ENCODE measurements at regions not wholly inside any gene's neighbourhood (a gene's known extent, or its start where the extent isn't known, plus 50 kb on each side); places are given as distances from the start of the nearest gene placed in this dataset.

DNA sequence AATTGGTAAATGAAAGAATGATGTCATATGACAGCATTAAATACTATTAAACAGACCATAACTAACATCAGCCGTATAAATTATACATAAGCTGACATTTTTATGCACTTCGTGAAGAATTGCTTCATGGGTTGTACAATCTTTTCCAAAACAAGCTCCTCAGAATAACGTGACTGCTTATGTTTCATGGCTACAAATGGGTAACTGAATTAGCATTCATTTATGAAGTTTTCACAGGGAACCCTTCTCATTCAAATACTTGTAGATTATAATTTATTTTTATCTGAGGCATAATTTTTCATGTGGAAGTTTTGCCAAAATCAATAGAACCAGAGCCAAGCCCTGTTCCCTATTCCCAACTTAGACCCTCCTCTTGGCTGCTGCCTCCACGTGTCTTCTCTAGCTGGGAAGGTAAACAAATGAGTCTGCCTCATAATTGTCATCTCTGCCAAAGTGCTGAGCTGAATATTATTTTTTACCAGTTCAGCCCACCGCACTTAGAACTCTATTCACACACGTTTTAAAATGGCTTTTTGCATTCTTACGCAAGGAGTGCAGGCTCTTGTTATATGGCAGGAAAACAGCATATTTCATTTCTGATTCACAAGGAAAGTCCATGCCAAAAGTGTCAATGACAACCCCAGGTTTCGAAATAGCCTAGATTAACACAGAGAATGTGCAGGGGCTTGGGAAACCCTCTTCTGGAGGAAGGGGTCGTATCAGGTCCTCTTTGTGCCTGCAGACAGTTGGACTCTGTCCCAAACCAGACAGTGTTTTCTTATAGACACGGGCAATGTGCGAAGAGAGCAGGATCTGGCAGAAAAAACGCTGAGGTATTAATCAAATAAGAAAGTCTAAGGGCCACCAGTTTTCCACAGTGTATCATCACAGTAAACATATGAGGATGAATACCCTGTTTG is 370.7 kb upstream of the MGMT start:
- DNase-seq: no peak

DNA sequence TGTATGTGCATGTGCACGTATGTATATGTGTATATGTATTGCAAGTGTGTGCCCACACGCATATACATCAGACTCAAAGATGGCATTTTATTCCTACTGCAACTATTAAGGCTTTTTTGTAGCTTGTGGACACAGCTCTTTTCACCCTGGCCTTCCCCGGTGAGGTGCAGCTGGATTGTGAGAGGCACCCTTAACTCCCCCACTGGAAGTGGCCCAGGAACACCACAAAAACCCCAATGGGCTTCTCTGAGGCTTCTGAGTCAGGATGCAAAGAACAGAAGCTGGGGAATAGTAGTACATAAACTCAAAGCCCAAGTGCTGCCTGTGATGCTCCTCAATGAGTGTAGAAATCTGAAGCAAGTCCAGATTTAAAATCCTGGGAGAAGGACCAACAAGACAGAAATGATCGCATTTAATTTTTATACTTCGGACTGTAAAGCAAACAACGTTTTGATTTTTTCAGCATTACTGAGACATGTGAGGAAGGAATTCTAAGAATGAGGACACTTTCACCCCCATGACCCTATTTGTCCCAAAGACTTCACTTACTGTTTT is 369.2 kb upstream of the MGMT start:
- DNase-seq: no peak

- DNase-seq: no peak
These were observed 368.5 kb upstream of the MGMT start for GRCh38 chr10:129098517-129098916.

DNA sequence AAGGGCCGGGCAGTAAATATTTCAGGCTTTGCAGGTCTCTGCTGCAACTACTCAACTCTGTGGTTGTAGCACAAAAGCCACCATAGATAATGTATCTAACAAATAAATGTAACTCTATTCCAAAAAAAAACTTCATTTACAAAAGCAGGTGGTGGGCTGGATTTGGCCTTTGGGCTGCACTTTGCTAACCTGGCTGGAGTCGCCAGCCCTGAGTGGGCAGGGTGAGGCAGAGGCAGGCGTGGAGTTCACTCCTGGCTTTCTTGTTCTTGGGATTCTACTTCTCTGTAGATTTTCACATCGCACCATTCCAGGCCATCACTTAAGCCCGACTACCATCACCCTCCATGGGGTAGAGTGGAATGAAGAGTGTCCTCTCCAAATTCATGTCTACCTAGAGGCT is 367.6 kb upstream of the MGMT start:
- no peak for DNase-seq

- DNase-seq: no peak
These were observed 367.0 kb upstream of the MGMT start for GRCh38 chr10:129099992-129100391.

GRCh38 chr10:129101232-129101980 is 365.6 kb upstream of the MGMT start:
- DNase-seq: peak in 1 of 5 experiments; percentile 56

GRCh38 chr10:129102906-129103693 is 363.9 kb upstream of the MGMT start:
- DNase-seq: no peak

DNA sequence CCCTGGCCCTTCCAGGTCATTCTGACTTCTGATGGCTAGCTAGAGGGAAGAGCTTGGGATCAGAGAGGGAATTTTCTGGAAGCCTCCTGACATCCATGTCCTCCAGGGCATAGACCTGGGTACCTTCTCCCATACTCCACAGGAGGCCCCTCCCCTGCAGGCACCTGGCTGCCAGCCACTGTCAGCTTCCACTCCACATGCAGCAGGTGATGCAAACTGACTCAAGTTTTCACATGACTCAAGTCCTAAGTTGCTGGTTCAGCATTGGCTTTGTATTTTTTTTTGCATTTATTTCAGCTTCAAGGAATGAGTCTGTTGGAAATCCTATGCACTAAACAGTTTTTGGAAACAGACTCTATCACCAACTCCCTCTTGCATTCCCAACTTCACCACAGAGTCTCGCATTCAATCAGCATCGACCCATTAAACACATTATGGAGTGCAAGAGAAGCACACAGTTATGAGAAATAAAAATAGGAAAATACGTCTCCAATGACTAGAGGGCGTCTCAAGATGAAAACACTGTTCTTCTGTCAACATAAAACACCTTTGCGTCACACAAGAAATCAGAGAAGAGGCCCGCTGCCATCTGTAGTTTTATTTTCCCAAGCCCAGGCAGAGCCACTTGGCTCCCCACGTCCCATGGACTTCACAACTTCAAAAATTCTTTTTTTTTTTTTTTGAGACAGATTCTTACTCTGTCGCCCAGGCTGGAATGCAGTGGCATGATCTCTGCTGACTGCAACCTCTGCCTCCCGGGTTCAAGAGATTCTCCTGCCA is 362.6 kb upstream of the MGMT start:
- peak in 1 of 5 experiments; percentile 69 for DNase-seq

DNA sequence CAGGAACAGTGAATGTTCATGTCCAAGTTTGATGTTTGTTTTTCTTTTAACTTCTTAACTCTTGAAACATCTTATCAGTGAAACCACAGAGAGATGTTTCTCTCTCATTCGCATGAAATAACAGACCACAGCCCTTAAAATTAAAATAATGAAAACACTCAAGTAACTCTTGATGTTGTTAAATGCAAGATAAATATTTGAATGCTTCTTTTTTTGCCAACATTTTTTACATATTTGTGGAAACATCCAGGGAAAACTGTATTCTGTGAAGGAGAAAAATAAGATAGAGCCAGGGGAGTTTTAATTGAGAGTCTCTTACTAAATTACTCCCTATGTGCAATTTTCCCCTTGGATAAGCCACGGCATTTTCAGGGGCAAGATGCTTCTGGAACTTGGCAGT is 361.8 kb upstream of the MGMT start:
- DNase-seq: peak in 1 of 5 experiments; percentile 80

DNA sequence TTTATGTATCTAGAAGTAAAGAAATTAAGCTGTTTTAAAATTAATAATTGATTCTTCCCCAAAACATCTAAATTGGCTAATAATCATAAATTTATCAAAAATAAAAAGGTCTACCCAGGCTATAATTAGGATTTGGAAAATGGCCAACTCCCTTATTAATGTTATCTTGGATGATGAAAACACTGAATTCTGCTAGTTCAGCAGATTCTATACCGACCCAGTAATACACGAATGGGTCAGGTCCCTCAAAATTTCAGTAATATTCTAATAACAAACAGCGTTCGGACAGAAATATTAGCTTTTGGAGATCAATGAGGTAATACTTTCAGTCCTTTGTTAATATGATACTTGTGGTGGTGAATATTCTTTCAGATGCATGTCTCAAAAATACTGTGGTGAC is 360.7 kb upstream of the MGMT start:
- DNase-seq: no peak

GRCh38 chr10:129107525-129107924 is 359.5 kb upstream of the MGMT start:
- DNase-seq: no peak

DNA sequence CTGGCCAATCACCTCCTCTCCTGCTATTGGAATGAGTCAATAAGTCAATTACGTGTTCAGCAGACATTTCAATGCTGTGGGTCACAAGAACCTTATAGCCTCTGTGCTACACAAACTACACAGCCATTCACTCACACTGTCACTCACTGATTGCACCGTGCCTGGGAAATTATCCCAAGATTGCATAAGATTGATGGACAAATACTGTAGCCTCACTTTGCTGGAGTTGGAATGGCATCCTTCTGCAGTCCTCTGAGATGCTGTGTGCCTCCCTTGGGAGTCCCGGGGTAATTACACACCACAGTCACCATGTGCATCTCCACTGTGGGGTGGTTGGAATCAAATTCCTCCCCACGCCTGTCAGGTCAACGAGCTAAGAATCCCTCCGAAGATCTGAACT is 358.7 kb upstream of the MGMT start:
- no peak for DNase-seq

DNA sequence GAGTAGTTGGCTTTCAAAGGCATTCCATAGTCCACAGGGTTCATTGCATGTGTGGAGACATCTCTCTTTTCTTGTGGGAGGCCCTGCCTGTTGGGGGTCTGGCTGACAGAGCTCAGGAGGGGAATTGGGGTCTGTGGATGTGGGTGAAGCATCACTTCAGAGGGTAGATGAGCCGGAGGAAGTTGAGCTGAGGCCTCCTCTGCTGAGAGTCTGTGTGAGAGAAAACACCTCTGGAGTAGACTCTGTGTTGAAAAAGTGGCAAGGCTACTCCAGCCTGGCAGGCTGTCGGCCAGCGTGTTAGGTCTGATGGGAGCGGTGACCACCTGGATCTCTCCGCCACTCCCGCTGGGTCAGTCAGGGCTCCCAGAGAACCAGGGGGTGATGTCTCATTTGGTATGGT is 358.0 kb upstream of the MGMT start:
- DNase-seq: no peak

GRCh38 chr10:129110780-129111179 is 356.3 kb upstream of the MGMT start:
- no peak for DNase-seq

DNA sequence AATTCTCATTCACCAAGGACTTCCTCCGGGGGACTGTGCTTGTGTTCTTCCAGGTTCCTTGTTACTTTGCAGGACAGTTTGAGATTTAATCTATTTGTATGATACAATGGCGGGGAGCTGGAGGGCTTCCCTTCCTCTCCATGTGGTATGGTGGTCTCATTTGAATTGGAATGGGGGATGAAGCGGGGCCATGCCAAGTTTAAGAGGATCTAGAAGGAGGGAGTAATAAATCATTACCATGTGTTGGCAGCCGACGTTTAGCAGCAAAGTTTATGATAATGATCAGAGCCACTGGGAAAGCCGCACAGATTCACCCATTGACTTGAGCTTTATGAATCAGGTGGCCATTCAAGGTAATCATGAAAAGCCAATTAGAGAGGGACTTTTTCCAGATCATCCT is 355.1 kb upstream of the MGMT start:
- DNase-seq: no peak

GRCh38 chr10:129114588-129114987 is 352.5 kb upstream of the MGMT start:
- no peak for DNase-seq

DNA sequence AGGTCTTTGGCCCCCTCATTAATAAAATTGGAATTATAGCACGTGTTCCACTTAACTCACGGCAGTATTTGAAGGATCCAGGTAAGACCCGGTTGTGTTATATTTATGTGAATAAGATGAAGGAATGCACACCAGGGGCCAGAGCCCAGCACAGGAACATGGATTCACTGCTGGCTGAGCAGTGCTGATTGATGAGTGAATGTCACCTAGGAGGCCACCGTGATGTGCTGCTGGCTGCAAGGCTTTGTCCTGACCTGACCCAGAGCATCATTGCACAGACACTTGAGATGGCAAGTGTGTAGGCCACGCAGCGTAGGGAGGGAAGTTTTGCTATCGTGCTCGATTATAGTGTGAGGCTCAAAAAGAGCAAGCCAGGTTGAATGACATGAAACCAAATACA is 350.7 kb upstream of the MGMT start:
- no peak for DNase-seq

GRCh38 chr10:129120441-129120840 is 346.6 kb upstream of the MGMT start:
- DNase-seq: peak in 1 of 5 experiments; percentile 16

DNA sequence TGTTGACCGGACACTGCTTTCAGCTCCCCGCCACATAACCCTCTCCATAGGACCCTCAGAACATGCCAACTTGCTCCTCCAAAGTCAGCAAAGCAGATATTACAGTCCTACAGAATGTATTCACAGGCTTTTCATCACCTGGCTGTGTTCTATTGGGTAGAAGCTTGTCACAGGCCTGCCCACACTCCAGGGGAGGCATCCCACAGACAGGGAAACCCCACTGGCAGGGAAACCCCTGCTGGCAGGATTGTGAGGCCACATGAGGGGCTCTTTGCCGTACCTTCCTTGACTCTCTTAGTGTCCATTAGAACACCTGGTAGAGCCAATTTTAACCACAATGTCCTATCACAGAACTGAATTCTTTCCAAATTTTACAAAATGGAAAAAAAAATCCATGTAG is 344.2 kb upstream of the MGMT start:
- no peak for DNase-seq

DNA sequence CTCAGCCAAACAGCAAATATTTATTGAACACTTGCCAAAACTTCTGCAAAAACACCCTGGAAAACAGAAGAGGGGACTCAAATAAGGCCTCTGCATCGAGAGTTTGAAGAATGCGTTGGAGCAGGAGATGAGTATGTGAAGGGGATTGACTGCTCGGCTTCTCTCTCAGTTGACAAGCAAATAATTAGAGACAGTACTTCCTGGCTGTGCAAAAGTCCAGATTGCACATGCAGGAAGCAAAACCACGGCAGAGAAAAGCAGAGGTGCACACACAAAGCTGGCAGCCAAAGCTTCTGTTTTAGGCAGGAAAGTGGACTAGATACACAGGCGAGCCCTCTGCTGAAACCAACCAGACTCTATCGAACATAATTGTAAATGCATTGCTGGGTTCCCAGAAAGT is 343.6 kb upstream of the MGMT start:
- DNase-seq: no peak

DNA sequence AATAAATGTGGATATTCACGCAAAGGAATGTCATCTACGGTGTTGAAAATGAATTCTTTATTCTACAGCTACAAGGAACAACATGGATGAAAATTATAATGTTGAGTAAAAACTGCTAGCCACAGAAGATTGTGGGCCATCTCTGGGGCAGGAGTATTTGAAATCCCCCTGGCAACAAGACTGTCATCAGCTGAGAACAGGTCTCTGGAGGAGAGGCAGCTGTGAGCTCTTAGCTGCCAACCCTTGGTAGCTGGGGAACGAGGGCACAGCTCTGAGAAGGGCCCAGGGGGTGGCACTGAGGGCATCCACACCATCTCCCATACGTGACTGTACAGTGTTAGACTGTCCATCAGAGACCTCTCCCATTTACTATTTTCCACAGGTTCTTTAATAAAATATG is 340.1 kb upstream of the MGMT start:
- DNase-seq: no peak
